B cell (primary cell): ENCODE measurements at regions not wholly inside any gene's neighbourhood (a gene's known extent, or its start where the extent isn't known, plus 50 kb on each side); places are given as distances from the start of the nearest gene placed in this dataset.
A peak's percentile ranks its signal among the peaks of the same experiment; 100 is the strongest.

Experiments used
- ATAC-seq: fragments of 200-7000 bp; cut with Tn5 transposase; one replicate; pipeline ENCODE4 v1.10.0; 2021; ENCODE audit warnings: low read depth, mild to moderate bottlenecking, moderate number of reproducible peaks, moderate library complexity
- CTCF ChIA-PET: fragments of 350-600 bp; sonication (Branson Sonifier 250); formaldehyde crosslinking; loops from one replicate; lab custom pipeline; 2021; ENCODE audit warnings: antibody characterized with exemption, inconsistent platforms; lab: Charles Lee
- POLR2A ChIA-PET: fragments of 350-600 bp; sonication (Branson Sonifier 250); formaldehyde crosslinking; loops from one replicate; lab custom pipeline; 2021; ENCODE audit warnings: antibody characterized with exemption; lab: Charles Lee
- DNase-seq: peaks from one replicate; pipeline ENCODE4 v3.0.0; 2013
- H2AFZ ChIP-seq: 2 replicates; pipeline ENCODE4 v1.6.1; 2012; ENCODE audit warnings: mild to moderate bottlenecking, low read depth, low read length; ENCODE audit not compliant: insufficient read depth, poor library complexity, severe bottlenecking
- H3K27ac ChIP-seq, 2 donors: 1 replicate in 1 of 2; 2 replicates in 1 of 2; pipeline ENCODE4 v1.5.1; 2012 to 2013; ENCODE audit warnings: low read length in 2 of 2, mild to moderate bottlenecking in 2 of 2, moderate library complexity in 1 of 2
- H3K27me3 ChIP-seq, 4 experiments: fragments of 200-600 bp in 1 of 4; sonication (generic) in 1 of 4; replicated peaks in 1 of 4; 1 replicate in 2 of 4; 2 replicates in 2 of 4; pipeline versions ENCODE4 v1.6.1 to v1.7.0; 2013 to 2016; ENCODE audit warnings: low read length in 3 of 4, mild to moderate bottlenecking in 2 of 4, mixed read lengths in 1 of 4, moderate library complexity in 1 of 4; ENCODE audit not compliant: insufficient read depth in 4 of 4, control insufficient read depth in 3 of 4; ENCODE audit errors: control extremely low read depth in 1 of 4
- H3K36me3 ChIP-seq, 2 experiments: replicated peaks in 1 of 2; 1 replicate in 1 of 2; 2 replicates in 1 of 2; pipeline versions ENCODE4 v1.6.1 to v1.7.1; 2013; ENCODE audit warnings: low read length in 1 of 2; ENCODE audit not compliant: insufficient read depth in 2 of 2, control insufficient read depth in 1 of 2; ENCODE audit errors: control extremely low read depth in 1 of 2, extremely low read depth in 1 of 2
- H3K4me1 ChIP-seq, 2 donors: fragments of 200-600 bp in 1 of 2; sonication (generic) in 1 of 2; 1 replicate in 1 of 2; 2 replicates in 1 of 2; pipeline versions ENCODE4 v1.5.1 to v1.6.1; 2013 to 2017; ENCODE audit warnings: low read length in 2 of 2; ENCODE audit not compliant: control insufficient read depth in 2 of 2, insufficient read depth in 2 of 2
- H3K4me2 ChIP-seq: replicated peaks from 2 replicates; pipeline ENCODE3; 2012; ENCODE audit warnings: mild to moderate bottlenecking, low read depth, low read length; ENCODE audit not compliant: poor library complexity, severe bottlenecking
- H3K4me3 ChIP-seq, 5 experiments: fragments of 200-600 bp in 1 of 5; sonication (generic) in 1 of 5; 1 replicate in 3 of 5; 2 replicates in 2 of 5; pipeline versions ENCODE4 v1.5.1 to v1.7.0; 2011 to 2016; ENCODE audit warnings: low read length in 4 of 5, mild to moderate bottlenecking in 4 of 5, low read depth in 2 of 5, control low read depth in 1 of 5, moderate library complexity in 1 of 5; ENCODE audit not compliant: insufficient read depth in 1 of 5; ENCODE audit errors: control extremely low read depth in 1 of 5, extremely low read depth in 1 of 5
- H3K79me2 ChIP-seq: fragments of 200-600 bp; sonication (generic); one replicate; pipeline ENCODE4 v1.6.0; 2016; ENCODE audit warnings: low read length; ENCODE audit not compliant: control insufficient read depth, insufficient read depth
- H3K9ac ChIP-seq: fragments of 200-600 bp; sonication (generic); 2 replicates; pipeline ENCODE4 v1.6.1; 2017; ENCODE audit warnings: mild to moderate bottlenecking, low read length, moderate library complexity
- H3K9me3 ChIP-seq, 3 donors: one replicate each; pipeline versions ENCODE4 v1.6.1 to v1.7.1; 2013; ENCODE audit warnings: low read length in 2 of 3; ENCODE audit not compliant: control insufficient read depth in 2 of 3, insufficient read depth in 1 of 3; ENCODE audit errors: control extremely low read depth in 1 of 3
- H4K20me1 ChIP-seq: 2 replicates; pipeline ENCODE4 v1.6.0; 2012; ENCODE audit warnings: mild to moderate bottlenecking, low read length; ENCODE audit not compliant: insufficient read depth, control insufficient read depth, poor library complexity, severe bottlenecking
- H3K27ac Mint-ChIP-seq: one replicate; pipeline ENCODE4 v1.8.0; 2021; ENCODE audit warnings: mixed read lengths
- H3K27me3 Mint-ChIP-seq: one replicate; pipeline ENCODE4 v1.8.0; 2021; ENCODE audit warnings: mixed read lengths
- H3K4me1 Mint-ChIP-seq: one replicate; pipeline ENCODE4 v1.8.0; 2021; ENCODE audit warnings: mixed read lengths
- H3K4me3 Mint-ChIP-seq: one replicate; pipeline ENCODE4 v1.8.0; 2021; ENCODE audit warnings: mixed read lengths
- H3K9me3 Mint-ChIP-seq: one replicate; pipeline ENCODE4 v1.8.0; 2022; ENCODE audit warnings: mixed read lengths; ENCODE audit not compliant: insufficient read depth
- EZH2 ChIP-seq: IDR thresholded peaks from 2 replicates; pipeline ENCODE4 v1.6.1; 2012; ENCODE audit warnings: borderline replicate concordance, low read depth, mild to moderate bottlenecking, moderate library complexity, low read length; ENCODE audit not compliant: insufficient read depth, poor library complexity, severe bottlenecking
- WGBS: methylation state at CpG from one replicate; pipeline ENCODE4 v1.1.5; 2013; ENCODE audit warnings: missing lambda C conversion rate; ENCODE audit not compliant: insufficient coverage; 5-methylcytosine and 5-hydroxymethylcytosine counted together
- intact Hi-C: fragments of 100-400 bp; cut with micrococcal nuclease; formaldehyde crosslinking; loops from one replicate; pipeline ENCODE4 v1.10.0; 2022
- TF ChIP-seq, protein P1 (sequence below): fragments of 200-600 bp; IDR thresholded peaks from one replicate; pipeline ENCODE4 v1.8.0; 2022; ENCODE audit warnings: antibody characterized with exemption, mild to moderate bottlenecking

DNA sequence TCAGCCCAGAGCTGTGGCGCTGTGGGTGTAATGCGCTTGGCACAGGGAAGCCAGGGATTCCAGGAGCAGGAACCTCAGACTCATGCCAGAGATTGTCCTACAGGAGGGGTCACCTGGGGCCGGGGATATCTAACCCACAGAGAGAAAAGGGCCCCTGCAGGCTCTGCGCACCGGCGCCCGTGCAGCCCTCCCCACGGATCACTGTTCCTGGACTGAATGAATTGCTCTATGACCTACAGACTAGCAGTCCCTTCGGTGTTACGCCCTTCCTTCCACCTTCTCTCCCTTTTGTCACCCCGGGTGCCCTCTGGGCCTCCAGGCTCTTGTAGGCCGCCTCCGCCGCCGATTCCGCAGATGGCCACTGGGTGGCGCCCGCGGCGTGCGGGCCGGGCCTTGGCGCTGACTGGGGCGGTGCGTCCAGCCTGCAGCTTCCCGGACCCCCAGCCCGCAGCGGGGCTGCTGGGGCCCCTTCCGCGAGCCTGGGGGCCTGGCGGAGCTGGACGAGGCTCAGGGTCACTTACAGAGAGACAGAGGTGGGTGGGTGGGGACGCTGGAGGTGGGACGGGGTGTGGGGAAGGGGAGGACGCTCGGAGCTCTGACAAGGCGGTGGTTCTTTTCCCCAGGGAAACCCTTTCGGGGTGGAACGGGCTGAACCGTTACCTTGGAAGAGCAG lies 101.3 kb downstream of the IER5 start:
- H3K27ac ChIP-seq, result no peak overlapping the region
- CTCF ChIA-PET, result interaction anchor here (0.7 to 2.3 kb wide), 3 partner anchors 13 to 864 kb away, joined by 3 to 8 read pairs (median 8); no protein-coding TSS in a partner anchor
- DNase-seq, result peak; percentile 68
- peak overlapping the region in 1 of 5 experiments; percentile 35 for H3K4me3 ChIP-seq
- H3K4me2 ChIP-seq, result peak overlapping the region; percentile 71
- POLR2A ChIA-PET, result no interaction called here
- H3K27me3 ChIP-seq, result peaks cover 0 to 30% (median 8%) of the 10 kb centered on the region in 4 experiments
- Mint-ChIP-seq H3K4me1 (peaks cover 5% of the 10 kb centered on the region), H3K27me3 (peaks cover 56% of the 10 kb centered on the region), H3K27ac (no peak overlapping the region), H3K4me3 (no peak overlapping the region), H3K9me3 (no peaks in the 10 kb centered on the region)
- TF ChIP-seq, protein P1, sequence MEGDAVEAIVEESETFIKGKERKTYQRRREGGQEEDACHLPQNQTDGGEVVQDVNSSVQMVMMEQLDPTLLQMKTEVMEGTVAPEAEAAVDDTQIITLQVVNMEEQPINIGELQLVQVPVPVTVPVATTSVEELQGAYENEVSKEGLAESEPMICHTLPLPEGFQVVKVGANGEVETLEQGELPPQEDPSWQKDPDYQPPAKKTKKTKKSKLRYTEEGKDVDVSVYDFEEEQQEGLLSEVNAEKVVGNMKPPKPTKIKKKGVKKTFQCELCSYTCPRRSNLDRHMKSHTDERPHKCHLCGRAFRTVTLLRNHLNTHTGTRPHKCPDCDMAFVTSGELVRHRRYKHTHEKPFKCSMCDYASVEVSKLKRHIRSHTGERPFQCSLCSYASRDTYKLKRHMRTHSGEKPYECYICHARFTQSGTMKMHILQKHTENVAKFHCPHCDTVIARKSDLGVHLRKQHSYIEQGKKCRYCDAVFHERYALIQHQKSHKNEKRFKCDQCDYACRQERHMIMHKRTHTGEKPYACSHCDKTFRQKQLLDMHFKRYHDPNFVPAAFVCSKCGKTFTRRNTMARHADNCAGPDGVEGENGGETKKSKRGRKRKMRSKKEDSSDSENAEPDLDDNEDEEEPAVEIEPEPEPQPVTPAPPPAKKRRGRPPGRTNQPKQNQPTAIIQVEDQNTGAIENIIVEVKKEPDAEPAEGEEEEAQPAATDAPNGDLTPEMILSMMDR, result peak; percentile 86
- TF ChIP-seq EZH2, result no peak
- peaks cover 0 to 4% (median 0%) of the 10 kb centered on the region in 3 donors for H3K9me3 ChIP-seq
- H3K79me2 ChIP-seq, result no peaks in the 10 kb centered on the region
- peaks cover 7 to 10% of the 10 kb centered on the region in 2 donors for H3K4me1 ChIP-seq
- WGBS, result 10% methylated on average over 38 of the region's 40 CpGs
- peak; percentile 62 for ATAC-seq
- peak overlapping the region; percentile 68 for H2AFZ ChIP-seq
- no peaks in the 10 kb centered on the region for H3K36me3 ChIP-seq
- peak overlapping the region; percentile 12 for H3K9ac ChIP-seq
- intact Hi-C loops, result loop anchor here (2.0 kb wide), 1 partner anchor 865 kb away; no protein-coding TSS in a partner anchor
- H4K20me1 ChIP-seq, result no peaks in the 10 kb centered on the region
